ENCODE measurements at regions not wholly inside any gene's neighbourhood (a gene's known extent, or its start where the extent isn't known, plus 50 kb on each side); places are given as distances from the start of the nearest gene placed in this dataset.

GRCh38 chr5:106106384-106106783 lies 1564.4 kb downstream of the EFNA5 start:
- Histone ChIP-seq H3K9me3 (ENCODE audit: control insufficient read depth in 4 of 4, low read length in 3 of 4) (no peaks in the 10 kb centered on the region), H3K27me3 (ENCODE audit: control insufficient read depth in 4 of 4, insufficient read depth in 4 of 4, low read length in 3 of 4) (no peaks in the 10 kb centered on the region), H3K36me3 (ENCODE audit: control insufficient read depth in 4 of 4, insufficient read depth in 3 of 4, low read depth in 1 of 4, low read length in 3 of 4) (no peaks in the 10 kb centered on the region), H3K4me1 (ENCODE audit: control insufficient read depth in 4 of 4, insufficient read depth in 4 of 4, low read length in 3 of 4) (no peaks in the 10 kb centered on the region), H3K4me3 (ENCODE audit: low read depth in 1 of 3, low read length in 3 of 3) (no peak overlapping the region), H3K27ac (ENCODE audit: low read depth in 1 of 2, low read length in 2 of 2) (no peak overlapping the region), H3K9ac (ENCODE audit: low read depth in 1 of 2, low read length in 2 of 2) (no peak overlapping the region)
- WGBS = 63% methylated on average over 2 of the region's 2 CpGs
- no peak for DNase-seq (ENCODE audit: low spot score)
- TF ChIP-seq FOXA1 (IDR thresholded peaks at IDR 0.05) = no peak
- TF ChIP-seq REST (IDR thresholded peaks at IDR 0.05) = no peak

GRCh38 chr5:106097340-106097739 lies 1573.4 kb downstream of the EFNA5 start:
- Histone ChIP-seq H3K27ac (ENCODE audit: low read depth in 1 of 2, low read length in 2 of 2) (no peak overlapping the region), H3K4me3 (ENCODE audit: low read depth in 1 of 3, low read length in 3 of 3) (no peak overlapping the region), H3K4me1 (ENCODE audit: control insufficient read depth in 4 of 4, insufficient read depth in 4 of 4, low read length in 3 of 4) (no peaks in the 10 kb centered on the region), H3K9ac (ENCODE audit: low read depth in 1 of 2, low read length in 2 of 2) (no peak overlapping the region), H3K36me3 (ENCODE audit: control insufficient read depth in 4 of 4, insufficient read depth in 3 of 4, low read depth in 1 of 4, low read length in 3 of 4) (no peaks in the 10 kb centered on the region), H3K9me3 (ENCODE audit: control insufficient read depth in 4 of 4, low read length in 3 of 4) (no peaks in the 10 kb centered on the region), H3K27me3 (ENCODE audit: control insufficient read depth in 4 of 4, insufficient read depth in 4 of 4, low read length in 3 of 4) (no peaks in the 10 kb centered on the region)
- DNase-seq (ENCODE audit: low spot score) = no peak
- 43% methylated on average over 1 of the region's 1 CpG for WGBS
- no peak for TF ChIP-seq JUND (IDR thresholded peaks at IDR 0.05)
- TF ChIP-seq ATF3 (IDR thresholded peaks at IDR 0.05) = no peak
- no peak for TF ChIP-seq GABPA (IDR thresholded peaks at IDR 0.05 in 1 of 2, conservative IDR thresholded peaks at IDR 0.05 in 1 of 2)
- TF ChIP-seq FOXA1 (IDR thresholded peaks at IDR 0.05) = no peak
- TF ChIP-seq REST (IDR thresholded peaks at IDR 0.05) = no peak

- Histone ChIP-seq H3K9me3 (ENCODE audit: control insufficient read depth in 4 of 4, low read length in 3 of 4) (no peaks in the 10 kb centered on the region), H3K9ac (ENCODE audit: low read depth in 1 of 2, low read length in 2 of 2) (no peak overlapping the region)
- DNase-seq (ENCODE audit: low spot score) = no peak
- TF ChIP-seq RXRA (IDR thresholded peaks at IDR 0.05) (no peak), ATF3 (IDR thresholded peaks at IDR 0.05) (no peak), REST (IDR thresholded peaks at IDR 0.05) (no peak), SP1 (IDR thresholded peaks at IDR 0.05) (no peak), MAX (IDR thresholded peaks at IDR 0.05) (no peak), ZBTB33 (IDR thresholded peaks at IDR 0.05) (no peak), FOXA1 (IDR thresholded peaks at IDR 0.05) (no peak), TAF1 (conservative IDR thresholded peaks at IDR 0.05) (no peak)
Observed at GRCh38 chr5:106094839-106095238, 1575.9 kb downstream of the EFNA5 start.

More at GRCh38 chr5:106094839-106095238, 1575.9 kb downstream of the EFNA5 start:
- Histone ChIP-seq H3K4me1 (ENCODE audit: control insufficient read depth in 4 of 4, insufficient read depth in 4 of 4, low read length in 3 of 4) (no peaks in the 10 kb centered on the region), H3K4me3 (ENCODE audit: low read depth in 1 of 3, low read length in 3 of 3) (no peak overlapping the region), H3K27ac (ENCODE audit: low read depth in 1 of 2, low read length in 2 of 2) (no peak overlapping the region), H3K36me3 (ENCODE audit: control insufficient read depth in 4 of 4, insufficient read depth in 3 of 4, low read depth in 1 of 4, low read length in 3 of 4) (no peaks in the 10 kb centered on the region), H3K27me3 (ENCODE audit: control insufficient read depth in 4 of 4, insufficient read depth in 4 of 4, low read length in 3 of 4) (no peaks in the 10 kb centered on the region)

Measured in liver (tissue), 7 donors.